Thymus (tissue), 11 donors: ENCODE measurements at regions not wholly inside any gene's neighbourhood (a gene's known extent, or its start where the extent isn't known, plus 50 kb on each side); places are given as distances from the start of the nearest gene placed in this dataset.

Experiments
- DNase-seq, 9 donors: peaks; one replicate each; pipeline ENCODE4 v3.0.0-alpha.2; 2013; ENCODE audit warnings: low spot score in 9 of 9, low read depth in 6 of 9, missing footprints in 1 of 9
- H3K27ac ChIP-seq, 2 donors: one replicate each; pipeline ENCODE4 v1.5.1; 2013; ENCODE audit warnings: control low read depth in 1 of 2, low read depth in 1 of 2, low read length in 1 of 2, mild to moderate bottlenecking in 1 of 2, moderate library complexity in 1 of 2
- H3K27me3 ChIP-seq, 2 donors: one replicate each; pipeline ENCODE4 v1.5.1; 2013; ENCODE audit warnings: low read length in 1 of 2; ENCODE audit not compliant: control insufficient read depth in 2 of 2, insufficient read depth in 1 of 2
- H3K36me3 ChIP-seq, 2 donors: one replicate each; pipeline ENCODE4 v1.5.1; 2013; ENCODE audit warnings: low read length in 1 of 2, mild to moderate bottlenecking in 1 of 2, moderate library complexity in 1 of 2; ENCODE audit not compliant: control insufficient read depth in 2 of 2, insufficient read depth in 2 of 2
- H3K4me1 ChIP-seq, 2 donors: one replicate each; pipeline ENCODE4 v1.5.1; 2013; ENCODE audit warnings: low read length in 2 of 2; ENCODE audit not compliant: control insufficient read depth in 2 of 2, insufficient read depth in 2 of 2
- H3K4me3 ChIP-seq, 2 donors: one replicate each; pipeline ENCODE4 v1.5.1; 2013; ENCODE audit warnings: low read length in 2 of 2, control low read depth in 1 of 2, mild to moderate bottlenecking in 1 of 2
- H3K9me3 ChIP-seq, 2 donors: one replicate each; pipeline ENCODE4 v1.5.1; 2013; ENCODE audit warnings: low read length in 1 of 2, mild to moderate bottlenecking in 1 of 2; ENCODE audit not compliant: control insufficient read depth in 2 of 2, insufficient read depth in 1 of 2
- WGBS: extraction: QIAGEN DNeasy Blood & Tissue Kit; methylation state at CpG from one replicate; pipeline ENCODE4 v1.1.7; 2013; 5-methylcytosine and 5-hydroxymethylcytosine counted together
- donor health status: healthy.

DNA sequence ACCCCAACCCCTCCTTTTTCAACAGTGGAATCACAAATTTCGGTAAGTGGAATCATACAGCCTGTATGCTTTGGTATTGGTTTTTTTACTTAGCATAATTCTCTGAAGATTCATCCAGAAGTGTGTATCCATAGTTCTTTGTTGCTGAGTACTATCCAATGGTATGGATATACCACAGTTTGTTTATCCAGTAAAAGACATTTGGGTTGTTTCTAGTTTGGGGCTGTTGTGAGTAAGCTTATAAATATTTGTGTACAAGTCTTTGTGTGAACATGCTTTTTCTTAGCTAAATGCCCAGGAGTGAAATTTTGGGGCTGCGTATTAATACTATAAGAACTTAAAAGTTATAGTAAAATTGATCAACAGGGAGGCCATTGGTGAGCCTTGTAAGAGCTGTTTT, 57.5 kb upstream of the GC start:
- DNase-seq, result no peak
- Histone ChIP-seq H3K9me3 (no peaks in the 10 kb centered on the region), H3K4me3 (no peak overlapping the region), H3K27me3 (no peaks in the 10 kb centered on the region), H3K4me1 (no peaks in the 10 kb centered on the region), H3K36me3 (no peaks in the 10 kb centered on the region), H3K27ac (no peak overlapping the region)
- WGBS, result 92% methylated on average over 2 of the region's 2 CpGs

GRCh38 chr4:71847300-71847699, 63.4 kb upstream of the GC start:
- 35% methylated on average over 1 of the region's 1 CpG for WGBS
- no peaks in the 10 kb centered on the region for H3K4me1 ChIP-seq
- no peaks in the 10 kb centered on the region for H3K9me3 ChIP-seq
- DNase-seq, result no peak
- no peaks in the 10 kb centered on the region for H3K36me3 ChIP-seq
- no peak overlapping the region for H3K27ac ChIP-seq
- H3K4me3 ChIP-seq, result no peak overlapping the region
- H3K27me3 ChIP-seq, result no peaks in the 10 kb centered on the region

GRCh38 chr4:71855944-71856343, 72.1 kb upstream of the GC start:
- H3K27me3 ChIP-seq, result no peaks in the 10 kb centered on the region
- H3K4me3 ChIP-seq, result no peak overlapping the region
- H3K9me3 ChIP-seq, result peaks cover 0 to 10% of the 10 kb centered on the region in 2 donors
- H3K36me3 ChIP-seq, result no peaks in the 10 kb centered on the region
- WGBS, result 81% methylated on average over 1 of the region's 1 CpG
- DNase-seq, result no peak
- H3K27ac ChIP-seq, result no peak overlapping the region
- H3K4me1 ChIP-seq, result no peaks in the 10 kb centered on the region

DNA sequence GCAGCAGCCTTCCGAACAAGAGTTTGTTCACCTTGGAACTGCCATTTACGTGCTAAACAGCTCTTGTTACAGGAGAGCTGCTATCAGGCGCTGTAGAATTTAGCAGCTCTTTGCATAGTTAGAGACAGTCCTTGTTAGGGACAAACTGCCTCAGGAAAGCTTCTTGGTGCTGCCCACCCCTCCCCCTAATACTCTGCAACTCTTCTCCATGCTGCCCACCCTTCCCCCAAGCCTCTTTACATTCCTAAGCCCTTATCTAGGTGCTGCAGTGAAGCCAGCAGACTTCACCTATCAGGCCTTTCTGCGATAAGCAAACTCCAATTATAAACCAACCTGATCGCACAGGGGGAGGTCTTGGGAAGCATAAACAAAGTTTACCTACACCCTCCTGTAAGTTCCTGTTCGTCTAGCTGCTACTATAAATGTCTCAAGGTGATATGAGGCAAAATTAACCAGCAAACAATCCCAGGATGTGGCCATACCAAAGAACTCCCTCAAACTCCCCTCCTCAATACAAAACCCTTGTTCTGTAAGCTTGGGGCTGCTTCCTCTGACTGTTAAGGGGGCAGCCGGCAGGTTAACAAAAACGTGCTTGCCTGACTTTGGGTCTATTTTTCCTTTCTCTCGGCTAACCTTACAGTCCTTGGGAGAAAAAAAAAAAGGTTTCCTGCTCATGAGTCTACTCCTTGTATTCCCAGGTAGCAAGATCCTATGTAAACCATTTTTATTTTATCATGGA, 74.0 kb upstream of the GC start:
- H3K4me3 ChIP-seq, result no peak overlapping the region
- H3K4me1 ChIP-seq, result no peaks in the 10 kb centered on the region
- no peak for DNase-seq
- H3K36me3 ChIP-seq, result no peaks in the 10 kb centered on the region
- no peak overlapping the region for H3K27ac ChIP-seq
- peaks cover 0 to 13% of the 10 kb centered on the region in 2 donors for H3K9me3 ChIP-seq
- H3K27me3 ChIP-seq, result no peaks in the 10 kb centered on the region
- WGBS, result 57% methylated on average over 9 of the region's 9 CpGs

DNA sequence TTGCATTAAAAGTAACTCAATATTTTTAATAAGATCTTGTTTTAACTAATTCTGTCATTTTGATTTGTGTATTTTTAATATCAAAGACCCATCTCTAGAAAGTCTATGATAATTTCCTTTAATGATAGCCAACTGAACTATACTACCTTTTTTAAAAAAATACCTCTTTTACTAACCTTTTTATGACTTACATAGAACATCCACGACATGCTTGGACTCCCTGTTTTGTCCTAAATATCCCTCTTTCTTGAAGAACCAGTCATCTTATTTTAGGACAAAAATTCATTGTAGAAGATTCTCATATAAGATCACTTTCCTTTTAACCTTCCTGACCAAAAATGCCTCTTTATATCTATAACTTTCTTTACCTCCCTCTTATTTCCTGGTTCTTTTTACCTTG, 76.8 kb upstream of the GC start:
- Histone ChIP-seq H3K27me3 (no peaks in the 10 kb centered on the region), H3K36me3 (no peaks in the 10 kb centered on the region), H3K4me3 (no peak overlapping the region), H3K27ac (no peak overlapping the region), H3K4me1 (no peaks in the 10 kb centered on the region), H3K9me3 (peaks cover 0 to 17% of the 10 kb centered on the region in 2 donors)
- 46% methylated on average over 1 of the region's 1 CpG for WGBS
- DNase-seq, result no peak

GRCh38 chr4:71862315-71862714, 78.4 kb upstream of the GC start:
- Histone ChIP-seq H3K4me3 (no peak overlapping the region), H3K9me3 (peaks cover 0 to 17% of the 10 kb centered on the region in 2 donors)
- no peak for DNase-seq

GRCh38 chr4:71863457-71863856, 79.6 kb upstream of the GC start:
- 97% methylated on average over 3 of the region's 3 CpGs for WGBS
- Histone ChIP-seq H3K4me3 (no peak overlapping the region), H3K9me3 (peaks cover 0 to 14% of the 10 kb centered on the region in 2 donors), H3K27me3 (no peaks in the 10 kb centered on the region), H3K36me3 (no peaks in the 10 kb centered on the region), H3K4me1 (no peaks in the 10 kb centered on the region), H3K27ac (no peak overlapping the region)
- DNase-seq, result no peak

More at GRCh38 chr4:71862315-71862714, 78.4 kb upstream of the GC start:
- Histone ChIP-seq H3K27ac (no peak overlapping the region), H3K36me3 (no peaks in the 10 kb centered on the region), H3K27me3 (no peaks in the 10 kb centered on the region), H3K4me1 (no peaks in the 10 kb centered on the region)

- DNase-seq, result no peak
- Histone ChIP-seq H3K27ac (no peak overlapping the region), H3K4me1 (no peaks in the 10 kb centered on the region), H3K9me3 (peaks cover 0 to 11% of the 10 kb centered on the region in 2 donors), H3K27me3 (no peaks in the 10 kb centered on the region), H3K4me3 (no peak overlapping the region), H3K36me3 (no peaks in the 10 kb centered on the region)
- WGBS, result 73% methylated on average over 2 of the region's 2 CpGs
Measured at GRCh38 chr4:71864380-71864779, 80.5 kb upstream of the GC start.

DNA sequence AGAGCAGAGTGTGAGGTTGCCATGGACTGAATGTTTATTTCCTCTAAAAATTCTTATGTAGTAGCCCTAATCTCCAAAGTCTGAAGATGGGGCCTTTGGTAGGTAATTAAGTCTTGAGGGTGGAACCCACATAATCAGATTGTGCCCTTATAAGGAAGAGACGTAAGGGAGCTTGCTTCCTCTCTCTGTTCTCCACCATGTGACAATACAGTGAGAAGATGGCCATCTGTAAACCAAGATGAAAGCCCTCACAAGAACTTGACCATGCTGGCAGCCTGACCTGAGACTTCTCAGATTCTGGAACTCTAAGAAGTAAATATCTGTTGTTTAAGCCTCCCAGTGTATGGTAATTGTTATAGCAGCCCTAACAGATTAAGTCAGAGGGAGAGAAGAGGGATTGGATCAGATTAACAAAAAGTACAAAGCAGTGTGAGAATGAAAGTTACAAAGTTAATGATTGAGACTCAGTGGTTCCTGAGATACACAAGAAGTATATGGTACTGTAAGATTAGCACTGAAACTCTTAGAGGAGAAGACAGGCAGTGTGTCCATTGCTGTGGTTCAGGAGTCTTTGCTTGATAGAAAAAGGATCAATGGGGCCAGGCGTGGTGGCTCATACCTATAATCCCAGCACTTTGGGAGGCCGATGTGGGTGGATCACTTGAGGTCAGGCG, 82.5 kb upstream of the GC start:
- DNase-seq, result no peak
- peaks cover 0 to 4% of the 10 kb centered on the region in 2 donors for H3K9me3 ChIP-seq
- H3K27ac ChIP-seq, result no peak overlapping the region
- no peak overlapping the region for H3K4me3 ChIP-seq
- 94% methylated on average over 4 of the region's 4 CpGs for WGBS
- no peaks in the 10 kb centered on the region for H3K4me1 ChIP-seq
- H3K27me3 ChIP-seq, result no peaks in the 10 kb centered on the region
- no peaks in the 10 kb centered on the region for H3K36me3 ChIP-seq
